GM19395 (cell line): ENCODE measurements at regions not wholly inside any gene's neighbourhood (a gene's known extent, or its start where the extent isn't known, plus 50 kb on each side); places are given as distances from the start of the nearest gene placed in this dataset.
"Not testable (repeated sequence)": the region's sequence is repeated elsewhere in the genome, so short reads cannot be mapped to it uniquely, and the experiment has no call there.

Experiments
- ATAC-seq: cut with Tn5 transposase; IDR thresholded peaks from one replicate; pipeline ENCODE4 v1.9.1; 2021; ENCODE audit warnings: mild to moderate bottlenecking, moderate library complexity; ENCODE audit not compliant: unreplicated experiment

DNA sequence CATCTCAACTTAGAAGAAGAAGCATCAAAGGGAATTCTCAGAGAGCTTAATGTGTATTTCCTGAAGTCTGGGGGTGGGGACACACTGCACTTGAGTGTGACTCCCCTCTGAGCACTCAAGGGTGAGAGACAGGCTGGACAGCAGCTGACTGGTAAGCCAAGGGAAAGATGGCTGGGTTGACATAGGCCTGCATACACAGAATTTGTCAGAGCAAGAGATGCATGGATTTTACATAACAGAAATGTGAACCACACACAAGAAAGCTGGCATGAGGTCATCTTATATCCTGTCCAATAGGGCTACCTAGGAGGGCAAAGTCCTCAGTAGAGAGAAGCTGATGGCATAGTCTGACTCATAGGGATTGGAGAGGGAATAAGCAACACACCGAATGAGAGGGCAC is 114.3 kb upstream of the EPB41L4A start:
- ATAC-seq, result no peak

DNA sequence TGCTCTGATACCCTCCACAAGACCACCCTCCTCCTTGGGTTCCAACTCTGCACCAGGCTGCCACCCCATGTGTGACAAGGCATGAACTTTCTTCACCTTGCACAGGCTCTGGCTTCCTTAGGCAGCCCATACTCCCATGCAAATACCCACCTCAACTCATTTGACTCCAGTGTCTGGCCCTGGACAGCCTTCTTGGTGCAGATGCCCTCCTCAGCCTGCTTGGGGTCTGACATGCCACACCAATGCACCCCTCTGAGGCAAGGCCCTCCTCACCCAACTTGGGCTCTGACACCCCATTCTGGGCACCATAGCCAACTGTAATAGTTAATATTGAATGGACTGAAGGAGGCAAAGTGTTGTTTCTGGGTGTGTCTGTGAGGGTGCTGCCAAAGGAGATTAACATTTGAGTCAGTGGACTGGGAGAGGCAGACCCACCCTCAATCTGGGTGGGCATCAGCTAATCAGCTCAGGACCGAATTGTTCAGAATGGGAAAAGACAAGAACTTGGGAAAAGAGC is 115.0 kb upstream of the EPB41L4A start:
- ATAC-seq, result no peak

DNA sequence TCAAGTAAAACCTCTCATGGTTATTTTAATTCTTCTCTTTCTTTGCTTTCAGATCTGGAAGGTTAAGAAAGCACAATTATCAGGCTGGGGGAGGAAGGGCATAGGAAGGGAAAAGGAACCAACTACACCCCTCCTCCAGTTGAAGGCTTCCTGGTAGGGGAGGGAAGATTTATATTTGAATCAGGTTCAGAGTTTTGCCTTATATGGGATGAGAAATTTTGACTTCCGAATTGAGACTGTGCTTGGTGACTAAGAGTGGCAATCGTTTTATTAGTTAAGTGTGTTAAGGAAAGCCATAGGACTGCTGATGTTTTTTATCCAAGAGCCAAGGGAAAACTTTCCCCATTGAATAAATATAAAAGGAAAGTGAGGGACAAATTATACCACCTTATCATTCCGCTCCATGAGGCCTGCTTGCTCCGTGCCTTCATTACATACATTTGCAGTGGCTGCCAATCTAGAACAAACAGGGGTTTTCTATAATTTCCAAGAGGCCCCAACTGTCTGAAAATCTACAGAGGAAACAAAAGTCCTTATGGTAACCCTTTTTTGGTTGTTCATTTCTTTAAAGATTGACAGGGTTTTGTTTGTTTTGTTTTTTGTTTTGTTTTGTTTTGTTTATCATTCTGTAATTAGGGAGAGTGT is 115.7 kb upstream of the EPB41L4A start:
- peak; percentile 53 for ATAC-seq

DNA sequence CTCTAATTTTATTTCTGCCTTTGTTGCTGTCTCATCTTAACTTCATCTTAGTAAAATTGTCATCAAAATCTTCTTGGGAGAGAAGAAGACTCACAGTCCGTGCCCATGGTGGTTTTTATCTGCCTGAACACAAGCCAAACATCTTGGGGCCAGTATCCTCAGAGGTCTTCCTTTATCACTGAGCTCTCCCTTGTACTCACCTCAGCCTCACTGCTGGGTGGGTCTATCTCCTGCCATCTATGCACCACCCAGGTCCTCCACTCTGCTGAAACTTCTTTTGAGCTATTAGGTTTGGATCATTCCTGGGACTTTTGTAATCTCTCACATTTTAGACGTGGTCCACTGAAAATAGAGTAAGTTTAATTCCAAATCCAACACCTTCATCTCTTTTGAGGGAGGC is 116.3 kb upstream of the EPB41L4A start:
- no peak for ATAC-seq

DNA sequence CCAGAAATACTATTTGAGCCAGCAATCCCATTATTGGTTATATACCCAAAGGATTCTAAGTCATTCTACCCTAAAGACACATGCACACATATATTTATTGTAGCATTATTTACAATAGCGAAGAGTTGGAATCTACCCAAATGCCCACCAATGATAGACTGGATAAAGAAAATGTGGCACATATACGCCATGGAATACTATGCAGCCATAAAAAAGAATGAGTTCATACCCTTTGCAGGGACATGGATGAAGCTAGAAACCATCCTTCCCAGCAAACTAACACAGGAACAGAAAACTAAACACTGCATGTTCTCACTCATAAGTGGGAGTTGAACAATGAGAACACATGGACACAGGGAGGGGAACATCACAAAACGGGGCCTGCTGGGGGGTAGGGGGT is 125.5 kb upstream of the EPB41L4A start:
- ATAC-seq, result not testable (repeated sequence)

DNA sequence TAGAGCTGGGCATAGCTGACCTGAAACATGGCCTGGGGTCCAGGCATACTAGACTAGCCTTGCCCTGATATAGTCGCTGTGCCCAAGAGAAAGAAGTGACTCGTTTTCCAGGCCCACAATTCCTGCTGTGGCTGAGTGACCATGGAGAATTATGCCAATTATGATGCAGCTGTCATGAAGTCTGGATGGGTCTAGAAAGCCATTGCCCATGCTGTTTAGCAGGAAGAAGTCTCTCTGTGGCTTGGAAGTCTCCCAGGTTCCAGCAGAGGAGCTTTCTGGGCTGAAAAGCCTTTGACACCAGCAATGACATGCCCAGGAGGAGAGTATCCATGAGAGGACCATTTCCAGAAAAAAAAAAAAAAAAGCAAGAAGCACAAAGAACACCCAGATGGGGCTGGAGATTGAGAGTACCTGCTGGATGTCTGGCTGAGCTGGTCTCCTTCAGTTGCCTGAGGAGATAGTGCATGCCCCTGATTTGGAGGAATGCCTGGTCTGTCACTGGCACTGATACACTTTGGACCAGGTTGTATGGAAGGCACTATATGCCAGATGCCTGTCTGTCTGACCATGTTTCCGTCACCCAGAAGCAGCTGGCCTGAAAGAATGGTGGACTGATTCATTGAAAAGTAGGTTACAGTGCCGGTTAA is 128.0 kb upstream of the EPB41L4A start:
- ATAC-seq, result no peak

DNA sequence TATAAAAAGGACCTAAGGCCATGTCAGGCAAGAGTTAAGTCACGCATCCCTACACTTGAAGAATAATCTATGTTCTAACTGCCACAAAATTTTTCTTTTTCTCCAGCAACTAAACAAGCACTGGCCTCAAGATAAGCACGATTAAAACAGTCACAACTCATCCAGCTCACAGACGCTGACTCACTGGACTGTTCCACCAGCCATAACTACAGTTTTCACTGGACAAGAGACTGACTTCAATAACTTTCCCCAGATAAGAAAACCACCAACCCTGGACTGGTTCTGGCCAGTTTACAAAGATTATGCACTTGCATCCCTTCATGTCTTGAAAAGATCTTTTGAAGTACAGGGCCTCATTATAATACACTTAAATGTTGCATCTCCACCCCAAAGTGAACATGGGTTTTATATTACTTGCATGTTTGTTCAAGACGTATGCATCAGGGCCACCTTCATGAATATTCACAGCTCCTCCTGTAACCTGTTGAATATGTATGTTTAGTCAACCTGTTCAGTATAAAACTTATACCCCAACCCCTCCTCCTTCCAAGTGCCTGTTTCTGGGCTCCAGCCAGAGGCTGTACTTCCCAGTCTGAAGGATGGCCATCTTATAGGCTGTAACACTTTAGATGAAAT is 129.3 kb upstream of the EPB41L4A start:
- no peak for ATAC-seq

DNA sequence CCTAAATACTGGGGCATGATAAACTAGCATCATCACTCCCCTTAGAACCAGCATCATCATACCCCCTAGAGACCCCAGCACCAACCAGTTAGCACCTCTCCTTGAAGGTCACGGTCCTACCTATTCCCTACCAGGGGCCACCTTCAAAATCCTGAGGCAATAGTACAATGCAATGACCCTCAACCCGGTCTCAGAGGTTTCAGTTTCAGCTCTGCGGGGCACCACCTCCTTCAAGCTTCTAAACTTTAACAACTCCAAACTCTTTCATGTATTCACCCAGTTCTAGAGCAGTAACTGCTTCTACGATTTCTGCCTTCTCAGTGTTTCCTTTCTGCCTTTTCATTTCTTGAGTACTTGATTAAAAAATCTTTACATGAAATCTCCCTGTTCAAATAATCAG is 130.1 kb upstream of the EPB41L4A start:
- ATAC-seq, result no peak

DNA sequence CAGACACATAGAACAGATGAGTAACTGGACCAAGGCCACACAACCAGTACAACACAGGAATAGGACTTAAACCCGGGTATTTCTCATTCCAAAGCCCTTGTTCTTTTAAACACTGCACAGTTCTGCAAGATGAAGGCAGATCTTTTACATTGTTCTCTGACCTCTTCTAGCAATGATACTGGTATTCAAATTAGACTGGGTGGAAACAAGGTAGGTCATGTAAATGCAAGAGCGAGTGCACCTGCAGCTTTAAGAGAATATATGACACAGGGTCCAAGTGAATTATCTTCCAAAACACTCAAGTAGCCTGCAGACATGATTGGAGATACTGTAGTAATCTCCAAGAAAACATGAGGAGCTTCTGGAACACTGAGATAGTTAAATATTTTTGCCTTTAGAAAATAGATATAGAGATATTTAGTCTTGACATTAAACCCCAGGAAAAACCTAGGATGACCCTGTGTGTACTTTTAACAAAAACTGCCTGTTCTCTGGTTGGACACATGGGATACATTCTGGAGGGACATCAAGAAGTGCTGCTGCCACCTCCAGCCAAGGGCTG is 130.6 kb upstream of the EPB41L4A start:
- ATAC-seq, result no peak

DNA sequence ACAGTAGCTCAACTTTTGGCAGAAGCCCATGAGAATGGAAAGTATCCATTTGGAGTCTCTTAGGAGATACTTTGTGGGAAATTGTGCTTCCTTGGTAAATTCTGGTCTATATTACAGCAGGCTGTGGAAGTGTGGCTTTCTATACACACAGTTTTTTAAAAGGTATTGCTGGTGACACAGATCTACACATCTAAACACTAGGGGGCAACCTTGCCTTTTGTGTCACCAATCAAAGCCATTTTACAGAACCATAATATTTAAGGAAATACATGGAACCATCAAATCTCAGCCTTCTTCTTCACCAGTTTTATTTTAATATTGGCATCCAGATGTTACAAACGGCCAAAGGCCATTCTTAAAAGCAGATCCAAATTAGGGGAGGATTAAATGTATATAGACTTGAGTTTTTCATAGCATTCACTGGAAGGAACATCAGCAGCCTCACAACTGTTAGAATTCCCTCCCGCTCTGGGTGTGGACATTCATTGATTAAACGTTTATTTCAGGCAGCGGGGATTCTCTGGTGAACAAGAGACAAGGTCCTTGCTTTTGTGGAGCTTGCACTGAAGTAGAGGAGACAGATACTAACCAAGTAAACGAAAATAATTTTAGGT is 132.4 kb upstream of the EPB41L4A start:
- ATAC-seq, result peak; percentile 65

DNA sequence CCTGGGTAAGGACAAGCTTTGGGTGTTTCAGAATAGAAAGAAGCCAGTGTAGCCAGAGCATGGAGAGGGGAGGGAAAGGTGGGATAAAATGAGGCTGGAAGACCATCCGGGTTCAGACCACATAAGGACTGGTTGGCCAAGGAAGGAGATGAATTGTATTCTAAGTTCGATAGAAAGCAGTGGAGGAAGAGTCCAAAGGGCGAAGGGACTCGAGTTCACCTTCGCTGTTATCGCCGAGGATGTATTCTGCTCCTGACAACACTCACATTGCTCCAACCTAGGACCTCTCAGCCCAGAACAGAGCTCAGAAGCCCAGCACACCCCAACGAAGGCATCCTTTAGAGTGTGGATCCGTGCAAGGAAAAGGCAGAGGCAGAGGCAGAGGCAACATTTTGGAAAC is 133.1 kb upstream of the EPB41L4A start:
- no peak for ATAC-seq

DNA sequence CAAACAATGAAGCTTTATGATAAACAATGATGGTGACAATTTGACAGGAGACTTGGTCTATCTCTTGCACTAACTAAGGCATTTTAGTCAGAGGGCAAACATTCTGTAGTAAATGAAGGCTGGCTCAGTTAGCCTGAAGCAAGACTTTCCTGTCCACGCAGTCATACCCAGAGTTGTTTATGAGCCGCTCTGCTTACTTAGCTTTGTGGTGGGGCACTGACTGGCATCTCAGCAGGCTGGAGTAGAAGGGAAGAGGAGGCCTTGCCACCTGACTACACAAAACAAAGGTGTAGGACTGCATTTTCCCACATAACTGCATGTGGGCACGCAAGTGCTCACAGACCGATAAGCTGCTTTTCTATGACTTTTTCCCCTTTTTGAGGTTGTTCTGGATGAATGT is 133.7 kb upstream of the EPB41L4A start:
- ATAC-seq, result no peak

DNA sequence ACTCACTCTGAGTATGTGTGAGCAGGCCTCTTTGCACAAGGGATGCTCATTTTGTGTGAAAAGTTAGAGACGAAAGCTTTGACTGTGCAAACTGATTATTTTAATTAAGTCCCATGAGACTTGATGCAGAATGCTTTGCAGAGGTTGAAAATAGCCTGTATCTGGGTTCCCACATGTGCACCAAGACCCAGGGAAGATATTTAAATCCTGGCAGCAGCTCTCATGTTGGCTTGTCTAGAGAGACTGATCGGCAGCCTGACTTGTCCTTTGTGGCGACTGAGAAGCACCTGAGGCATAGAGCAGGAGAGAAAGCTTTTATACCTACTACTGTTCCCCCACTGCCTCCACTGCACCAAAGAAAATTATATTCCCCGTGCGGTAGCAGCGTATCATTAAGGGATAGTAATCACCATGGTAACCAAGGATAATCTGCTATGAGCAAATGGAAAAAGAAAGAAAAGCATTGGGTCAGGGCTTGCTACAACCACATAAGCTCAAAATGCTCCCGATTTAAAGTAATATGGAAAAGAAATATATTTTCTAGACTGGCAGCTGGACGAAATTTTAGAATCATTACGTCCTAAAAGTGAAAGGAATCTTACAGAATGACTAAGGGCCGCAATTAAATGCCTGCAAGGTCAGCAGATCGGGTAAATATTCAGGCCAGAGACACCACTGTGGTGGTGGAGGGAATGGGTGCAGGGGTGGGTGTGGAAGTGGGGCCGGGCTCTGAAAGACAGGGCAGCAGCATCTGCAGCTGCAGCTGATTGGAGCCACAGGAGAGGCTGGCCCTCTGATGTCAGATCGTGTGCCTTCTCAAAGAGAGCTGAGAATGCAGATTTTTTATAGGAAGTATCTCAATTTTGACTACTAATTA is 135.3 kb upstream of the EPB41L4A start:
- no peak for ATAC-seq

DNA sequence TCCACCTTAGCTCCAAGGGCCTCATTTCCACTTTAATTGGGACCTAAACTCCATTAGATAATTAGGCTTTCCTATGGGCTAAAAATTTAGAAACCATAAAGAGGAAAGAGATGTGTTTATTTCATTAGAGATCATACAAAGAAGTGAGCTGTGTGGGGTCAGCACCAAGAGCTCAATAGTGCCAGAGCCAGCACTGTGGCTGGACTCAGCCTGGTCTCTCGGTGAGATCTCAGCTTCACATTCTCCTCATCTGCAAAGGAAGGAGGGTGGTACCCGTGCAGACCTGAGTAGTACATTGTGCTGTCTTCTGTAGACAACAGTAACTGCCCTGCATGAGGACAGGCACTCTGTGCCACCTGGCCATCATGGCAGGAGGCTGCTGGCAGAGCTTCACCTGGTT is 136.1 kb upstream of the EPB41L4A start:
- no peak for ATAC-seq

DNA sequence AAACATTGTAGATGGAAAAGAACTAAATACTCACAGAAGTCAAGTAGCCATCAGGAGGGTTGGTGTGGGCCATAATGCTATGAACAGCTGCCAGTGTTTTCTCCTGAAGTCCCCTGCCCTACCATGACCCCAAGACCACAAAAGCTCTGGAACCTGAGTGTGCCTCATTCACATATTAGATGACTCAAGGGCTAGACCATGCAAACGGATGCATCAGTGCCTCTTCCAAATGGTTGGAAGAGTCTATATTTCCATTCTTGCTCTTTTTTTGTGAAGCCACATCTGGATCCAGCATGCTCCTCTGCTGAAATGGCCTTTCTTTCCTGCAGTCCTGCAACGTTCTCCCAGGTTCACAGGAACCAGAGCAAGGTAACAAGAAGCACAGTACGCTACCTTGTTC is 136.6 kb upstream of the EPB41L4A start:
- no peak for ATAC-seq

DNA sequence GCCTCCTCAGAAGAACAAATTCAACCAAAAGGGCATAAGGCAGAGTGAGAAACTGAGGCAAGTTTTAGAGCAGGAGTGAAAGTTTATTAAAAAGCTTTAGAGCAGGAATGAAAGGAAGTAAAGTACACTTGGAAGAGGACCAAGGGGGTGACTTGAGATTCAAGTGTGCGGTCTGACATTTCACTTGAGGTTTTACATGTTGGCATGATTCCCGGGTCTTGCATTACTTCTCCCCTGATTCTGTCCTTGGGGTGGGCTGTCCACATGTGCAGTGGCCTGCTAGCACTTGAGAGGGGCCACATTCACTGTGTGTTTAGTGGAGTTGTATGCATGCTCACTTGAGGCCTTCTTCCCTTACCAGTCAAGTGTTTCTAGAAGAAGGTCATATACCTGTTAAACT is 140.4 kb upstream of the EPB41L4A start:
- not testable (repeated sequence) for ATAC-seq

DNA sequence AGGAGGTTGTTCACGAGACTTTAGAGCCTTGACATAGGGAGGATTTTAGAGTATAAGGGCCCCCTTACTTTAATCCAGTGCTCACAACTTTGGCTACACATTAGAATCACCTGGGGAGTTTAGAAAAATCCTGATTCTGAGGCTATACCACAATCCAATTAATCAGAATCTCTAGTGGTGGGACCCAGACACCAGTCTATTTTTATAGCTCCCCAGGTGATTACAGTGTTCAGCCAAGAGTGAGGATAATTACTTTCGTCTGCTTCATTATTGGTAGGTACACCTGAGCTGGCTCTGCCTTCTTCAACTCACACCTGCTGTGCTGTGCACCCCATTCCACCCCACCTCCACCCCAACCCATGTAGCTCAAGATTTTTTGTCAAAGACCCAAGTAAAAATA is 141.3 kb upstream of the EPB41L4A start:
- ATAC-seq, result no peak

DNA sequence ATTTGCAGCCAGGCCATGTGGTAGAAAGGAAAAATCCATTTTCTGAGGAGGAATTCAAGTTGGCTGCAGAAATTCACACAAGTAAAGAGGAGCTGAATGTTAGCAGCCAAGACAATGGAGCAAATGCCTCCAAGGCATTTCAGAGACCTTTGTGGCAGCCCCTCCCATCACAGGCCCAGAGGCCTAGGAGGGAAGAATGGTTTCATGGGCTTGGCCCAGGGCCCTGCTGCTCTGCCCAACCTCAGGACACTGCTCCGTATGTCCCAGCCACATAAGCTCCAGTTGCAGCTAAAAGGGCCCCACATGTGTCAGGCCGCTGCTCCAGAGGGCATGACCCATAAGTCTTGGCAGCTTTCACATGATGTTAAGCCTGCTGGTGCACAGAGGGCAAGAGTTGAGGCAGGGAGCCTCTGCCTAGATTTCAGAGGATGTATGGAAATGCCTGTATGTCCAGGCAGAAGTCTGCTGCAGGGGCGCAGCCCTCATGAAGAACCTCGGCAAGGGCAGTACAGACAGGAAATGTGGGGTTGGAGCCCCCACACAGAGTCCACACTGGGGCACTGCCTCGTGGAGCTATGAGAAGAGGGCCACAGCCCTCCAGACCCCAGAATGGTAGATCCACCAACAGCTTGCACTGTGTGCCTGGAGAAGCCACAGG is 144.2 kb upstream of the EPB41L4A start:
- ATAC-seq, result no peak

DNA sequence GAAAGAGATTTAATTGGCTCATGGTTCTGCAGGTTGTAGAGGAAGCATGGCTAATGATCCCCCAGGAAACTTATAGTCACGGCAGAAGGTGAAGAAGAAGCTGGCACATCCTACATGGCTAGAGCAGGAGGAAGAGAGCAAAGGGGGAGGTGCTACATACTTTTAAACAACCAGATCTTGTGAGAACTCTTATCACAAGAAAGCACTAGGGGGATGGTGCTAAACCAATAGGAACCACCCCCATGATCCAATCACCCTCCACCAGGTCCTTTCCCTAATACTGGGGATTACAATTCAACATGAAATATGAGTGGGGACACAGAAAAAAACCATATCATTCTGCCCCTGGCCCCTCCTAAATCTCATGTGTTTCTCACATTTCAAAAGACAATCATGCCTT is 147.2 kb upstream of the EPB41L4A start:
- ATAC-seq, result no peak

DNA sequence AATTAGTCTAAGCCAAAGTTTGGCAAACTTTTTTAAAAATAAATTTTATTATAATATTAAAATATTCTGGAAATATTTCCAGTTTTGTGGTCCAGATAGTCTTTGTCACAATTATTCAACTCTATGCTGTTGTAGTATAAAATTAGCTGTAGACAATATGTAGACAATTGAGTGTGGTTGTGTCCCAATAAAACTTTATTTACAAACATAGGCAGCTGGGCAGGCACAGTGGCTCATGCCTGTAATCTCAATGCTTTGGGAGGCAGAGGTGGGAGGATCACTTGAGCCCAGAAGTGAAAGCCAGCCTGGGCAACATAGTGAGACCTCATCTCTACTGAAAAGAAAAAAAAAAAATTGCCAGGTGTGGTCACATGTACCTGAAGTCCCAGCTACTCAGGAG is 150.5 kb upstream of the EPB41L4A start:
- no peak for ATAC-seq
